Heart left ventricle (tissue), 16 donors: ENCODE measurements at regions not wholly inside any gene's neighbourhood (a gene's known extent, or its start where the extent isn't known, plus 50 kb on each side); places are given as distances from the start of the nearest gene placed in this dataset.

Experiments used
- ATAC-seq, 4 donors: fragments of 200-7000 bp; cut with Tn5 transposase; one replicate each; pipeline ENCODE4 v1.9.1; 2020 to 2022; ENCODE audit warnings: moderate library complexity in 4 of 4, mild to moderate bottlenecking in 3 of 4, moderate number of reproducible peaks in 1 of 4
- DNase-seq, 5 donors: peaks; one replicate each; pipeline ENCODE4 v3.0.0-alpha.2; 2020
- H3K27ac ChIP-seq, 12 donors: fragments of 200-600 bp; sonication (generic) in 4 of 12; one replicate each; pipeline versions ENCODE4 v1.5.0 to v1.8.0; 2016 to 2022; ENCODE audit warnings: mild to moderate bottlenecking in 2 of 12
- H3K27me3 ChIP-seq, 9 donors: fragments of 200-600 bp; sonication (generic) in 2 of 9; one replicate each; pipeline versions ENCODE4 v1.5.1 to v1.8.0; 2016 to 2022; ENCODE audit warnings: mild to moderate bottlenecking in 3 of 9
- H3K36me3 ChIP-seq, 9 donors: fragments of 200-600 bp; sonication (generic) in 2 of 9; one replicate each; pipeline versions ENCODE4 v1.5.0 to v1.8.0; 2018 to 2022; ENCODE audit warnings: mild to moderate bottlenecking in 2 of 9
- H3K4me1 ChIP-seq, 12 donors: fragments of 200-600 bp; sonication (generic) in 4 of 12; one replicate each; pipeline versions ENCODE4 v1.5.0 to v1.8.0; 2016 to 2022; ENCODE audit warnings: mild to moderate bottlenecking in 3 of 12
- H3K4me3 ChIP-seq, 12 donors: fragments of 200-600 bp; sonication (generic) in 4 of 12; one replicate each; pipeline versions ENCODE4 v1.5.0 to v1.8.0; 2017 to 2022; ENCODE audit warnings: mild to moderate bottlenecking in 9 of 12, moderate library complexity in 4 of 12
- H3K9me3 ChIP-seq, 12 donors: fragments of 200-600 bp; sonication (generic) in 4 of 12; one replicate each; pipeline versions ENCODE4 v1.5.0 to v1.8.0; 2016 to 2022; ENCODE audit warnings: mild to moderate bottlenecking in 1 of 12
- CTCF ChIP-seq, 12 donors: fragments of 200-600 bp; sonication (generic) in 4 of 12; IDR thresholded peaks; one replicate each; pipeline versions ENCODE4 v1.5.0 to v1.8.0; 2018 to 2022; ENCODE audit warnings: antibody characterized with exemption in 12 of 12, mild to moderate bottlenecking in 5 of 12
- POLR2A ChIP-seq, 2 donors: fragments of 450-650 bp; IDR thresholded peaks; one replicate each; pipeline ENCODE4 v1.6.1; 2017; ENCODE audit warnings: antibody characterized with exemption in 2 of 2, mild to moderate bottlenecking in 2 of 2, moderate library complexity in 2 of 2
- WGBS, 4 donors: extraction: QIAGEN DNeasy Blood & Tissue Kit in 2 of 4; methylation state at CpG; one replicate each; pipeline versions ENCODE4 v1.1.5 to v1.1.7; 2013 to 2018; 5-methylcytosine and 5-hydroxymethylcytosine counted together
- intact Hi-C, 10 donors: fragments of 100-400 bp; cut with DNase I; formaldehyde crosslinking; loops; one replicate each; pipeline versions ENCODE4 v1.11.1 to v1.14.2; 2022
- donor health status: ischemic (EF 13 %, LVEDD 7.1; RV severe dilation, severe dysfunction).
- donor health status: healthy with polysubstance abuse.
- donor health status: DM: no; HTN: yes; CAD: no.
- donor health status: DM: no; HTN: no; CAD: no.
- donor health status: ischemic (EF 25% LVEDD 6.9; RV normal size, moderate dysfunction).
- donor health status: ischemic (EF 25% LVEDD 5.7; RV mildly dilated, moderate dysfunction).
- donor health status: healthy.
- donor health status: DM: yes; HTN: yes; CAD: no.
- donor health status: ischemic (EF 35%, LVEDD 5.7; RV mildly dilated, moderate dysfunction).
- donor health status: nonischemic (EF 11% LVEDD 7.7; RV severe dilation, severe dysfunction).
- donor health status: DM: yes; HTN: yes; CAD: no.
- donor health status: PGD.
- donor health status: ischemic (EF 29% LVEDD 5.4; RV normal size, mild dysfunction).
- donor health status: nonischemic (EF 23%, LVEDD 6.1; RV moderate dilation, normal function).

GRCh38 chr7:7118822-7119221 lies 63.5 kb upstream of the C1GALT1 start:
- H3K27ac ChIP-seq, result no peak overlapping the region
- ATAC-seq (no peak), DNase-seq (no peak)
- peaks cover 0 to 24% (median 0%) of the 10 kb centered on the region in 12 donors for H3K4me1 ChIP-seq
- no peaks in the 10 kb centered on the region for H3K9me3 ChIP-seq
- TF ChIP-seq POLR2A (IDR thresholded peaks at IDR 0.05) (no peak), CTCF (IDR thresholded peaks at IDR 0.05) (no peak)
- no peak overlapping the region for H3K4me3 ChIP-seq
- no peaks in the 10 kb centered on the region for H3K36me3 ChIP-seq
- intact Hi-C loops, result no loop called here
- no peaks in the 10 kb centered on the region for H3K27me3 ChIP-seq
- WGBS, 4 donors, result 55 to 60% (median 56%) methylated on average over 2 of the region's 2 CpGs

- no peaks in the 10 kb centered on the region for H3K9me3 ChIP-seq
- H3K36me3 ChIP-seq, result no peaks in the 10 kb centered on the region
- H3K4me3 ChIP-seq, result no peak overlapping the region
- no peak overlapping the region for H3K27ac ChIP-seq
- DNase-seq (no peak), ATAC-seq (no peak)
- H3K4me1 ChIP-seq, result peaks cover 0 to 24% (median 0%) of the 10 kb centered on the region in 12 donors
- no peaks in the 10 kb centered on the region for H3K27me3 ChIP-seq
- TF ChIP-seq CTCF (IDR thresholded peaks at IDR 0.05), result no peak
- TF ChIP-seq POLR2A (IDR thresholded peaks at IDR 0.05), result no peak
- intact Hi-C loops, result no loop called here
These were observed 62.6 kb upstream of the C1GALT1 start for GRCh38 chr7:7119729-7120128.

GRCh38 chr7:7122033-7122478 lies 60.3 kb upstream of the C1GALT1 start:
- DNase-seq, result no peak
- no peaks in the 10 kb centered on the region for H3K9me3 ChIP-seq
- peaks cover 0 to 24% (median 0%) of the 10 kb centered on the region in 12 donors for H3K4me1 ChIP-seq
- intact Hi-C loops, result no loop called here
- peak overlapping the region in 5 of 12 donors; percentile 3 to 76 (median 41) for H3K27ac ChIP-seq
- TF ChIP-seq CTCF (IDR thresholded peaks at IDR 0.05) (no peak), POLR2A (IDR thresholded peaks at IDR 0.05) (no peak)
- H3K36me3 ChIP-seq, result no peaks in the 10 kb centered on the region
- no peak overlapping the region for H3K4me3 ChIP-seq
- no peaks in the 10 kb centered on the region for H3K27me3 ChIP-seq
- ATAC-seq, result peak; percentile 55 to 93 (median 83)
- WGBS, 4 donors, result 34 to 51% (median 42%) methylated on average over 4 of the region's 4 CpGs

GRCh38 chr7:7122701-7123281 lies 59.6 kb upstream of the C1GALT1 start:
- DNase-seq (no peak), ATAC-seq (peak; percentile 32 to 81 (median 67))
- WGBS, 4 donors, result 44 to 57% (median 52%) methylated on average over 4 of the region's 4 CpGs
- TF ChIP-seq CTCF (IDR thresholded peaks at IDR 0.05), result no peak
- no peak for TF ChIP-seq POLR2A (IDR thresholded peaks at IDR 0.05)
- peaks cover 0 to 30% (median 0%) of the 10 kb centered on the region in 12 donors for H3K4me1 ChIP-seq
- H3K36me3 ChIP-seq, result no peaks in the 10 kb centered on the region
- peak overlapping the region in 8 of 12 donors; percentile 2 to 76 (median 24) for H3K27ac ChIP-seq
- no peak overlapping the region for H3K4me3 ChIP-seq
- H3K9me3 ChIP-seq, result no peaks in the 10 kb centered on the region
- H3K27me3 ChIP-seq, result no peaks in the 10 kb centered on the region
- intact Hi-C loops, result no loop called here
